Thyroid gland (tissue), 4 donors: ENCODE measurements at regions not wholly inside any gene's neighbourhood (a gene's known extent, or its start where the extent isn't known, plus 50 kb on each side); places are given as distances from the start of the nearest gene placed in this dataset.

Experiments used
- DNase-seq, 2 donors: peaks; one replicate each; pipeline ENCODE4 v3.0.0-alpha.2; 2019
- H3K27ac ChIP-seq, 3 donors: fragments of 200-600 bp; sonication (generic); 1 replicate in 2 of 3; 2 replicates in 1 of 3; pipeline ENCODE4 v1.5.1; 2016 to 2019; ENCODE audit warnings: mild to moderate bottlenecking in 1 of 3, moderate library complexity in 1 of 3
- H3K27me3 ChIP-seq: fragments of 200-600 bp; sonication (generic); one replicate; pipeline ENCODE4 v1.5.1; 2019
- H3K36me3 ChIP-seq, 2 donors: fragments of 200-600 bp; sonication (generic); one replicate each; pipeline ENCODE4 v1.5.1; 2016 to 2019
- H3K4me1 ChIP-seq, 2 donors: fragments of 200-600 bp; sonication (generic); one replicate each; pipeline ENCODE4 v1.5.1; 2017 to 2019
- H3K4me3 ChIP-seq, 3 donors: fragments of 200-600 bp; sonication (generic); replicated peaks in 1 of 3; 1 replicate in 2 of 3; 2 replicates in 1 of 3; pipeline ENCODE4 v1.5.1; 2016; ENCODE audit warnings: mild to moderate bottlenecking in 1 of 3
- H3K9me3 ChIP-seq: fragments of 200-600 bp; sonication (generic); one replicate; pipeline ENCODE4 v1.5.1; 2017
- CTCF ChIP-seq, 6 experiments: fragments of 200-600 bp in 3 of 6; fragments of 450-650 bp in 3 of 6; sonication (generic) in 3 of 6; IDR thresholded peaks; one replicate each; pipeline ENCODE4 v1.5.1; 2016 to 2019; ENCODE audit warnings: antibody characterized with exemption in 6 of 6, mild to moderate bottlenecking in 2 of 6, inconsistent platforms in 1 of 6, moderate library complexity in 1 of 6
- POLR2A ChIP-seq, 2 donors: fragments of 450-650 bp; IDR thresholded peaks; one replicate each; pipeline ENCODE4 v1.6.1; 2017; ENCODE audit warnings: antibody characterized with exemption in 2 of 2, mild to moderate bottlenecking in 2 of 2, moderate library complexity in 1 of 2
- WGBS, 2 donors: methylation state at CpG; one replicate each; pipeline ENCODE4 v1.1.5; 2017; 5-methylcytosine and 5-hydroxymethylcytosine counted together
- intact Hi-C: fragments of 100-400 bp; cut with DNase I; formaldehyde crosslinking; loops from one replicate; pipeline ENCODE4 v1.15.1; 2023

- WGBS, 2 donors: 84 to 90% methylated on average over 21 to 27 of the region's 28 CpGs
- H3K4me3 ChIP-seq: no peak overlapping the region
- H3K4me1 ChIP-seq: no peaks in the 10 kb centered on the region
- no peaks in the 10 kb centered on the region for H3K27me3 ChIP-seq
- no peaks in the 10 kb centered on the region for H3K36me3 ChIP-seq
- H3K9me3 ChIP-seq: no peaks in the 10 kb centered on the region
- no peak for DNase-seq
- no peak for TF ChIP-seq CTCF (IDR thresholded peaks at IDR 0.05)
- TF ChIP-seq POLR2A (IDR thresholded peaks at IDR 0.05): no peak
- intact Hi-C loops: no loop called here
- no peak overlapping the region for H3K27ac ChIP-seq
Observed at GRCh38 chr12:132439333-132439904, 50.5 kb upstream of the FBRSL1 start.

- no peak for TF ChIP-seq POLR2A (IDR thresholded peaks at IDR 0.05)
- TF ChIP-seq CTCF (IDR thresholded peaks at IDR 0.05): no peak
- intact Hi-C loops: no loop called here
- 86 to 87% methylated on average over 1 to 10 of the region's 28 CpGs for WGBS, 2 donors
Observed at GRCh38 chr12:132438726-132439125, 51.2 kb upstream of the FBRSL1 start.

GRCh38 chr12:132437943-132438700, 51.8 kb upstream of the FBRSL1 start:
- DNase-seq: no peak
- Histone ChIP-seq H3K36me3 (no peaks in the 10 kb centered on the region), H3K4me3 (no peak overlapping the region), H3K27ac (no peak overlapping the region), H3K4me1 (no peaks in the 10 kb centered on the region), H3K27me3 (no peaks in the 10 kb centered on the region), H3K9me3 (no peaks in the 10 kb centered on the region)
- intact Hi-C loops: no loop called here
- 76 to 78% methylated on average over 30 of the region's 30 CpGs for WGBS, 2 donors
- TF ChIP-seq POLR2A (IDR thresholded peaks at IDR 0.05) (no peak), CTCF (IDR thresholded peaks at IDR 0.05) (no peak)

More at GRCh38 chr12:132438726-132439125, 51.2 kb upstream of the FBRSL1 start:
- Histone ChIP-seq H3K4me3 (no peak overlapping the region), H3K9me3 (no peaks in the 10 kb centered on the region), H3K36me3 (no peaks in the 10 kb centered on the region), H3K27me3 (no peaks in the 10 kb centered on the region), H3K4me1 (no peaks in the 10 kb centered on the region), H3K27ac (no peak overlapping the region)
- no peak for DNase-seq

GRCh38 chr12:132437252-132437932, 52.6 kb upstream of the FBRSL1 start:
- H3K9me3 ChIP-seq: no peaks in the 10 kb centered on the region
- DNase-seq: no peak
- no peak overlapping the region for H3K4me3 ChIP-seq
- intact Hi-C loops: no loop called here
- no peaks in the 10 kb centered on the region for H3K36me3 ChIP-seq
- H3K27me3 ChIP-seq: no peaks in the 10 kb centered on the region
- TF ChIP-seq POLR2A (IDR thresholded peaks at IDR 0.05) (no peak), CTCF (IDR thresholded peaks at IDR 0.05) (no peak)
- 19 to 24% methylated on average over 11 to 15 of the region's 15 CpGs for WGBS, 2 donors
- no peaks in the 10 kb centered on the region for H3K4me1 ChIP-seq
- no peak overlapping the region for H3K27ac ChIP-seq

- Histone ChIP-seq H3K27ac (no peak overlapping the region), H3K4me1 (no peaks in the 10 kb centered on the region), H3K4me3 (no peak overlapping the region), H3K36me3 (no peaks in the 10 kb centered on the region), H3K27me3 (no peaks in the 10 kb centered on the region), H3K9me3 (no peaks in the 10 kb centered on the region)
- 55 to 68% methylated on average over 8 to 13 of the region's 17 CpGs for WGBS, 2 donors
- TF ChIP-seq CTCF (IDR thresholded peaks at IDR 0.05): no peak
- no peak for DNase-seq
- intact Hi-C loops: no loop called here
Observed at GRCh38 chr12:132436791-132437251, 53.1 kb upstream of the FBRSL1 start.
